GM12878 (cell line): ENCODE measurements at regions not wholly inside any gene's neighbourhood (a gene's known extent, or its start where the extent isn't known, plus 50 kb on each side); places are given as distances from the start of the nearest gene placed in this dataset.

Source experiments
- ATAC-seq: fragments of 200-7000 bp; cut with Tn5 transposase; 3 replicates; pipeline ENCODE4 v1.9.1; 2020; ENCODE audit warnings: mild to moderate bottlenecking, moderate library complexity
- BruUV-seq: library from RNA; stranded (reverse); fragments of 400-500 nt; replicated peaks from 2 replicates; lab custom pipeline; 2021; lab: Mats Ljungman, UMichigan
- CTCF ChIA-PET: fragments of 300-600 bp; sonication (Branson Sonifier 250); formaldehyde crosslinking; extraction: SDS; loops from one replicate; lab custom pipeline; 2021; ENCODE audit warnings: inconsistent platforms; lab: Yijun Ruan, JAX
- POLR2A ChIA-PET: fragments of 350-600 bp; formaldehyde crosslinking; extraction: SDS; loops from one replicate; lab custom pipeline; 2021; ENCODE audit warnings: inconsistent platforms; lab: Charles Lee
- RAD21 ChIA-PET: fragments of 300-600 bp; sonication (Branson Sonifier 250); formaldehyde crosslinking; loops from one replicate; lab custom pipeline; 2023; ENCODE audit warnings: antibody characterized with exemption; ENCODE audit not compliant: unreplicated experiment; lab: Charles Lee
- SMC1A ChIA-PET: fragments of 300-600 bp; sonication (Branson Sonifier 250); formaldehyde crosslinking; loops from one replicate; lab custom pipeline; 2023; ENCODE audit not compliant: unreplicated experiment, uncharacterized antibody; lab: Charles Lee
- DNase-seq: peaks from one replicate; pipeline ENCODE4 v3.0.0-alpha.2; 2011; ENCODE audit warnings: low read depth, low spot score
- FAIRE-seq: peaks from 3 replicates; lab custom pipeline; 2011; peaks lifted over from hg19 to GRCh38; lab: Jason Lieb, UNC
- H2AFZ ChIP-seq: 2 replicates; pipeline ENCODE4 v1.6.0; 2011; ENCODE audit warnings: low read depth, low read length, control low read depth; ENCODE audit not compliant: control insufficient read depth
- H3K27ac ChIP-seq: 2 replicates; pipeline ENCODE4 v1.5.1; 2011; ENCODE audit warnings: control low read depth; ENCODE audit not compliant: control insufficient read depth, insufficient read depth
- H3K27me3 ChIP-seq, 2 experiments: replicated peaks in 1 of 2; 2 replicates each; pipeline versions ENCODE4 v1.6.0 to v1.6.1; 2011; ENCODE audit warnings: low read length in 1 of 2; ENCODE audit not compliant: control insufficient read depth in 2 of 2, insufficient read depth in 2 of 2
- H3K36me3 ChIP-seq, 2 experiments: 2 replicates each; pipeline ENCODE4 v1.5.1; 2011; ENCODE audit warnings: low read length in 1 of 2; ENCODE audit not compliant: control insufficient read depth in 2 of 2, insufficient read depth in 2 of 2
- H3K4me1 ChIP-seq: 2 replicates; pipeline ENCODE4 v1.6.1; 2011; ENCODE audit warnings: mild to moderate bottlenecking, low read length, moderate library complexity, mixed read lengths; ENCODE audit not compliant: control insufficient read depth, insufficient read depth
- H3K4me2 ChIP-seq: 2 replicates; pipeline ENCODE4 v1.6.0; 2011; ENCODE audit warnings: control low read depth; ENCODE audit not compliant: control insufficient read depth, insufficient read depth
- H3K4me3 ChIP-seq: fragments of 200-600 bp; sonication (generic); 2 replicates; pipeline ENCODE4 v1.5.1; 2016
- H3K79me2 ChIP-seq: 2 replicates; pipeline ENCODE4 v1.6.0; 2011; ENCODE audit warnings: low read length; ENCODE audit not compliant: control insufficient read depth, insufficient read depth
- H3K9ac ChIP-seq: 2 replicates; pipeline ENCODE4 v1.8.0; 2011; ENCODE audit warnings: low read length, control low read depth, mixed read lengths; ENCODE audit not compliant: control insufficient read depth, insufficient read depth
- H3K9me3 ChIP-seq: replicated peaks from 3 replicates; pipeline ENCODE4 v1.5.1; 2011; ENCODE audit warnings: mild to moderate bottlenecking, low read length; ENCODE audit not compliant: control insufficient read depth, insufficient read depth
- H4K20me1 ChIP-seq: 2 replicates; pipeline ENCODE4 v1.6.0; 2011; ENCODE audit not compliant: control insufficient read depth, insufficient read depth
- CTCF ChIP-seq, 3 experiments: IDR thresholded peaks in 2 of 3; conservative IDR thresholded peaks in 1 of 3; 2 replicates each; pipeline ENCODE4 v1.5.1; 2011; ENCODE audit warnings: low read depth in 3 of 3, low read length in 3 of 3, mild to moderate bottlenecking in 3 of 3, control low read depth in 2 of 3, moderate library complexity in 2 of 3, inconsistent platforms in 1 of 3, mixed read lengths in 1 of 3; ENCODE audit not compliant: control insufficient read depth in 2 of 3, insufficient read depth in 1 of 3; ENCODE audit errors: extremely low read depth in 1 of 3
- FOXK2 ChIP-seq: fragments of 450-650 bp; IDR thresholded peaks from 2 replicates; pipeline ENCODE4 v1.6.1; 2017; ENCODE audit warnings: mild to moderate bottlenecking, moderate library complexity
- NFIC ChIP-seq: IDR thresholded peaks from 2 replicates; pipeline ENCODE4 v1.6.1; 2012; ENCODE audit warnings: low read depth, mild to moderate bottlenecking, inconsistent platforms, low read length, moderate library complexity
- NKRF ChIP-seq: fragments of 450-650 bp; conservative IDR thresholded peaks from 2 replicates; pipeline ENCODE4 v1.6.1; 2017; ENCODE audit warnings: mild to moderate bottlenecking, moderate library complexity
- RELB ChIP-seq: fragments of 450-650 bp; IDR thresholded peaks from 2 replicates; pipeline ENCODE4 v1.6.1; 2017; ENCODE audit warnings: low read depth, mild to moderate bottlenecking, moderate library complexity
- RUNX3 ChIP-seq: IDR thresholded peaks from 2 replicates; pipeline ENCODE4 v1.6.1; 2012; ENCODE audit warnings: low read length, inconsistent platforms
- SMAD1 ChIP-seq: fragments of 450-650 bp; IDR thresholded peaks from 2 replicates; pipeline ENCODE4 v1.6.1; 2018; ENCODE audit warnings: mild to moderate bottlenecking, low read depth; ENCODE audit not compliant: partially characterized antibody
- ZBTB40 ChIP-seq: fragments of 450-650 bp; IDR thresholded peaks from 2 replicates; pipeline ENCODE4 v1.6.1; 2016; ENCODE audit warnings: mild to moderate bottlenecking, moderate library complexity, borderline replicate concordance
- ZNF24 ChIP-seq: fragments of 450-650 bp; IDR thresholded peaks from 2 replicates; pipeline ENCODE4 v1.6.1; 2017; ENCODE audit warnings: antibody characterized with exemption, mild to moderate bottlenecking
- in situ Hi-C: fragments of 300-500 bp; cut with MboI; formaldehyde crosslinking; loops from 9 replicates; pipeline ENCODE4 v1.14.3; 2018; ENCODE audit warnings: mixed read lengths
- intact Hi-C: fragments of 100-400 bp; cut with micrococcal nuclease; formaldehyde crosslinking; loops from one replicate; pipeline ENCODE4 v1.14.2; 2022; ENCODE audit not compliant: unreplicated experiment
- TF ChIP-seq, protein P1 (sequence below): fragments of 450-650 bp; IDR thresholded peaks from 2 replicates; pipeline ENCODE4 v1.6.1; 2018; ENCODE audit warnings: borderline replicate concordance, mild to moderate bottlenecking; ENCODE audit not compliant: partially characterized antibody

DNA sequence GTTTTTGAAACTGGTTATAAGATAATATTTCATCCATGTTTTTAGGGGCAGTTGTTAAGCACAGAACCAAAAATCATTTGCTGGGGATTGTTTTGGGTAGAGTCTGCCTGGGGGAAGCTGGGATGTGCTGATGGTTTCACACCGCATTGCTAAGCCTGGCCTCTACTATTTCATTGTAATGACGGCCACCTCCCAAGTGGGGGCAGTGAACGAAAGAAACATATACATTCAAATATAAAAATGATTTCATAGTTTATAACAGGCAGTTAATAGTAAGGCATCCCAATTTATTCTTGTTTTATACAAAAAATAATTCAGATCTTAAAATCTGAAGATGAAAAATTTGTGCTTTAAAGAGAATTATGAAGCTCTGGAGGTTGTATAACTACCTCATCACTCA is 750.8 kb downstream of the REEP3 start (continued):
- no peak for TF ChIP-seq CTCF (IDR thresholded peaks at IDR 0.05 in 2 of 3, conservative IDR thresholded peaks at IDR 0.05 in 1 of 3; ENCODE audit: control insufficient read depth in 2 of 3, extremely low read depth in 1 of 3, insufficient read depth in 1 of 3, low read depth in 3 of 3, low read length in 3 of 3)
- TF ChIP-seq ZNF24: no peak
- no peak for TF ChIP-seq NKRF
- TF ChIP-seq, protein P1, sequence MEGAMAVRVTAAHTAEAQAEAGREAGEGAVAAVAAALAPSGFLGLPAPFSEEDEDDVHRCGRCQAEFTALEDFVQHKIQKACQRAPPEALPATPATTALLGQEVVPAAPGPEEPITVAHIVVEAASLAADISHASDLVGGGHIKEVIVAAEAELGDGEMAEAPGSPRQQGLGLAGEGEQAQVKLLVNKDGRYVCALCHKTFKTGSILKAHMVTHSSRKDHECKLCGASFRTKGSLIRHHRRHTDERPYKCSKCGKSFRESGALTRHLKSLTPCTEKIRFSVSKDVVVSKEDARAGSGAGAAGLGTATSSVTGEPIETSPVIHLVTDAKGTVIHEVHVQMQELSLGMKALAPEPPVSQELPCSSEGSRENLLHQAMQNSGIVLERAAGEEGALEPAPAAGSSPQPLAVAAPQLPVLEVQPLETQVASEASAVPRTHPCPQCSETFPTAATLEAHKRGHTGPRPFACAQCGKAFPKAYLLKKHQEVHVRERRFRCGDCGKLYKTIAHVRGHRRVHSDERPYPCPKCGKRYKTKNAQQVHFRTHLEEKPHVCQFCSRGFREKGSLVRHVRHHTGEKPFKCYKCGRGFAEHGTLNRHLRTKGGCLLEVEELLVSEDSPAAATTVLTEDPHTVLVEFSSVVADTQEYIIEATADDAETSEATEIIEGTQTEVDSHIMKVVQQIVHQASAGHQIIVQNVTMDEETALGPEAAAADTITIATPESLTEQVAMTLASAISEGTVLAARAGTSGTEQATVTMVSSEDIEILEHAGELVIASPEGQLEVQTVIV: no peak
- TF ChIP-seq RUNX3: no peak
- TF ChIP-seq NFIC: no peak

- ChIA-PET POLR2A (interaction anchor here (1.7 kb wide), 1 partner anchor 8 kb away, joined by 5 read pairs; no protein-coding TSS in a partner anchor), SMC1A (interaction anchor here (1.3 to 2.1 kb wide), 3 partner anchors 9 to 14 kb away, joined by 3 to 9 read pairs (median 4); no protein-coding TSS in a partner anchor), RAD21 (interaction anchor here (1.5 kb wide), 1 partner anchor 13 kb away, joined by 10 read pairs; no protein-coding TSS in a partner anchor), CTCF (interaction anchor here (1.5 kb wide), 1 partner anchor 14 kb away, joined by 4 read pairs; no protein-coding TSS in a partner anchor)
- no peak overlapping the region for H3K27ac ChIP-seq
- no peaks in the 10 kb centered on the region for H3K9me3 ChIP-seq
- H3K27me3 ChIP-seq: no peaks in the 10 kb centered on the region
- intact Hi-C loops: no loop called here
- no peak for FAIRE-seq
- H3K36me3 ChIP-seq: no peaks in the 10 kb centered on the region
- H3K4me3 ChIP-seq: no peak overlapping the region
- no peaks in the 10 kb centered on the region for H4K20me1 ChIP-seq
- H3K79me2 ChIP-seq: no peaks in the 10 kb centered on the region
- BruUV-seq: no TSS peak
- H3K4me1 ChIP-seq: no peaks in the 10 kb centered on the region
- H2AFZ ChIP-seq: no peak overlapping the region
- H3K9ac ChIP-seq: no peak overlapping the region
- ATAC-seq: no peak
- DNase-seq: no peak
- in situ Hi-C loops: no loop called here
- no peak overlapping the region for H3K4me2 ChIP-seq
- TF ChIP-seq SMAD1 (no peak), ZBTB40 (no peak), FOXK2 (no peak), RELB (no peak)
Observed at GRCh38 chr10:64275001-64275400, 753.8 kb downstream of the REEP3 start.
